Caco-2 (cell line): ENCODE measurements at regions not wholly inside any gene's neighbourhood (a gene's known extent, or its start where the extent isn't known, plus 50 kb on each side); places are given as distances from the start of the nearest gene placed in this dataset.

Source experiments
- BruUV-seq: library from RNA; stranded (reverse); fragments of 400-500 nt; replicated peaks from 2 replicates; lab custom pipeline; 2021; lab: Mats Ljungman, UMichigan
- CTCF ChIA-PET: fragments of 300-600 bp; sonication (Branson Sonifier 250); formaldehyde crosslinking; loops from one replicate; lab custom pipeline; 2022; ENCODE audit warnings: antibody characterized with exemption; lab: Charles Lee
- POLR2A ChIA-PET: fragments of 300-600 bp; sonication (Branson Sonifier 250); formaldehyde crosslinking; loops from one replicate; lab custom pipeline; 2022; ENCODE audit warnings: antibody characterized with exemption; lab: Charles Lee
- DNase-seq, 2 experiments: peaks; one replicate each; pipeline versions ENCODE4 v3.0.0 to v3.0.0-alpha.2; 2020 to 2022
- H3K27me3 ChIP-seq: replicated peaks from 2 replicates; pipeline ENCODE4 v1.6.0; 2011; ENCODE audit warnings: low read length; ENCODE audit not compliant: control insufficient read depth, insufficient read depth
- H3K36me3 ChIP-seq: 2 replicates; pipeline ENCODE4 v1.5.1; 2011; ENCODE audit warnings: low read length; ENCODE audit not compliant: control insufficient read depth, insufficient read depth
- H3K4me1 ChIP-seq: fragments of 250-450 bp; sonication (Bioruptor Pico); 2 replicates; pipeline ENCODE4 v1.5.1; 2020; ENCODE audit warnings: mild to moderate bottlenecking
- H3K4me3 ChIP-seq: 2 replicates; pipeline ENCODE4 v1.5.1; 2011; ENCODE audit warnings: low read depth, mild to moderate bottlenecking, control low read depth, low read length
- H3K9me3 ChIP-seq: fragments of 250-450 bp; sonication (Bioruptor Pico); 2 replicates; pipeline ENCODE4 v1.5.1; 2020; ENCODE audit warnings: mild to moderate bottlenecking, moderate library complexity
- H3K27ac Mint-ChIP-seq: one replicate; pipeline ENCODE4 v1.8.0; 2022; ENCODE audit warnings: mixed read lengths; ENCODE audit not compliant: unreplicated experiment
- H3K27me3 Mint-ChIP-seq: one replicate; pipeline ENCODE4 v1.8.0; 2022; ENCODE audit warnings: mixed read lengths; ENCODE audit not compliant: insufficient read depth, unreplicated experiment
- H3K36me3 Mint-ChIP-seq: one replicate; pipeline ENCODE4 v1.8.0; 2022; ENCODE audit warnings: mild to moderate bottlenecking, mixed read lengths; ENCODE audit not compliant: insufficient read depth, unreplicated experiment
- H3K4me1 Mint-ChIP-seq: one replicate; pipeline ENCODE4 v1.8.0; 2022; ENCODE audit warnings: low read depth, mixed read lengths; ENCODE audit not compliant: unreplicated experiment
- H3K4me3 Mint-ChIP-seq: one replicate; pipeline ENCODE4 v1.8.0; 2022; ENCODE audit warnings: mild to moderate bottlenecking, moderate library complexity, mixed read lengths; ENCODE audit not compliant: unreplicated experiment
- H3K9me3 Mint-ChIP-seq: one replicate; pipeline ENCODE4 v1.8.0; 2022; ENCODE audit warnings: mixed read lengths; ENCODE audit not compliant: unreplicated experiment
- intact Hi-C: fragments of 100-400 bp; cut with micrococcal nuclease; formaldehyde crosslinking; loops from one replicate; pipeline ENCODE4 v1.10.0; 2022; ENCODE audit not compliant: unreplicated experiment
- TF ChIP-seq, protein P1 (sequence below), 2 experiments: fragments of 200-600 bp in 1 of 2; IDR thresholded peaks; 1 replicate in 1 of 2; 2 replicates in 1 of 2; pipeline versions ENCODE4 v1.5.1 to v1.8.0; 2011 to 2022; ENCODE audit warnings: antibody characterized with exemption in 1 of 2, control low read depth in 1 of 2, inconsistent platforms in 1 of 2, low read depth in 1 of 2, low read length in 1 of 2, mild to moderate bottlenecking in 1 of 2, moderate library complexity in 1 of 2; ENCODE audit not compliant: insufficient read depth in 1 of 2, severe bottlenecking in 1 of 2, unreplicated experiment in 1 of 2

GRCh38 chr6:156347656-156348055, 429.5 kb upstream of the ARID1B start:
- POLR2A ChIA-PET = no interaction called here

GRCh38 chr6:156347246-156347645, 429.9 kb upstream of the ARID1B start:
- no peak overlapping the region for H3K4me3 Mint-ChIP-seq
- H3K9me3 ChIP-seq = no peaks in the 10 kb centered on the region
- peaks cover 16% of the 10 kb centered on the region for H3K27me3 Mint-ChIP-seq
- H3K4me3 ChIP-seq = no peak overlapping the region
- no peaks in the 10 kb centered on the region for H3K4me1 ChIP-seq
- DNase-seq = no peak
- no TSS peak for BruUV-seq
- H3K27me3 ChIP-seq = no peaks in the 10 kb centered on the region
- H3K27ac Mint-ChIP-seq = no peak overlapping the region
- no peaks in the 10 kb centered on the region for H3K36me3 Mint-ChIP-seq
- H3K36me3 ChIP-seq = no peaks in the 10 kb centered on the region
- H3K9me3 Mint-ChIP-seq = no peaks in the 10 kb centered on the region
- ChIA-PET POLR2A (no interaction called here), CTCF (no interaction called here)
- TF ChIP-seq, protein P1, sequence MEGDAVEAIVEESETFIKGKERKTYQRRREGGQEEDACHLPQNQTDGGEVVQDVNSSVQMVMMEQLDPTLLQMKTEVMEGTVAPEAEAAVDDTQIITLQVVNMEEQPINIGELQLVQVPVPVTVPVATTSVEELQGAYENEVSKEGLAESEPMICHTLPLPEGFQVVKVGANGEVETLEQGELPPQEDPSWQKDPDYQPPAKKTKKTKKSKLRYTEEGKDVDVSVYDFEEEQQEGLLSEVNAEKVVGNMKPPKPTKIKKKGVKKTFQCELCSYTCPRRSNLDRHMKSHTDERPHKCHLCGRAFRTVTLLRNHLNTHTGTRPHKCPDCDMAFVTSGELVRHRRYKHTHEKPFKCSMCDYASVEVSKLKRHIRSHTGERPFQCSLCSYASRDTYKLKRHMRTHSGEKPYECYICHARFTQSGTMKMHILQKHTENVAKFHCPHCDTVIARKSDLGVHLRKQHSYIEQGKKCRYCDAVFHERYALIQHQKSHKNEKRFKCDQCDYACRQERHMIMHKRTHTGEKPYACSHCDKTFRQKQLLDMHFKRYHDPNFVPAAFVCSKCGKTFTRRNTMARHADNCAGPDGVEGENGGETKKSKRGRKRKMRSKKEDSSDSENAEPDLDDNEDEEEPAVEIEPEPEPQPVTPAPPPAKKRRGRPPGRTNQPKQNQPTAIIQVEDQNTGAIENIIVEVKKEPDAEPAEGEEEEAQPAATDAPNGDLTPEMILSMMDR (IDR thresholded peaks at IDR 0.05; ENCODE audit: insufficient read depth in 1 of 2, low read depth in 1 of 2, low read length in 1 of 2, severe bottlenecking in 1 of 2, unreplicated experiment in 1 of 2) = no peak
- intact Hi-C loops = no loop called here
- no peaks in the 10 kb centered on the region for H3K4me1 Mint-ChIP-seq

More at GRCh38 chr6:156347656-156348055, 429.5 kb upstream of the ARID1B start:
- no peak overlapping the region for H3K27ac Mint-ChIP-seq
- peaks cover 17% of the 10 kb centered on the region for H3K27me3 Mint-ChIP-seq
- no peaks in the 10 kb centered on the region for H3K9me3 Mint-ChIP-seq
- no peaks in the 10 kb centered on the region for H3K27me3 ChIP-seq
- H3K36me3 ChIP-seq = no peaks in the 10 kb centered on the region
- H3K4me1 ChIP-seq = no peaks in the 10 kb centered on the region
- H3K4me1 Mint-ChIP-seq = no peaks in the 10 kb centered on the region
- H3K36me3 Mint-ChIP-seq = no peaks in the 10 kb centered on the region
- CTCF ChIA-PET = no interaction called here
- no peak overlapping the region for H3K4me3 Mint-ChIP-seq
- no TSS peak for BruUV-seq
- no peak overlapping the region for H3K4me3 ChIP-seq
- intact Hi-C loops = no loop called here
- H3K9me3 ChIP-seq = no peaks in the 10 kb centered on the region
- TF ChIP-seq, protein P1 (IDR thresholded peaks at IDR 0.05; ENCODE audit: insufficient read depth in 1 of 2, low read depth in 1 of 2, low read length in 1 of 2, severe bottlenecking in 1 of 2, unreplicated experiment in 1 of 2) = no peak
- DNase-seq = no peak

DNA sequence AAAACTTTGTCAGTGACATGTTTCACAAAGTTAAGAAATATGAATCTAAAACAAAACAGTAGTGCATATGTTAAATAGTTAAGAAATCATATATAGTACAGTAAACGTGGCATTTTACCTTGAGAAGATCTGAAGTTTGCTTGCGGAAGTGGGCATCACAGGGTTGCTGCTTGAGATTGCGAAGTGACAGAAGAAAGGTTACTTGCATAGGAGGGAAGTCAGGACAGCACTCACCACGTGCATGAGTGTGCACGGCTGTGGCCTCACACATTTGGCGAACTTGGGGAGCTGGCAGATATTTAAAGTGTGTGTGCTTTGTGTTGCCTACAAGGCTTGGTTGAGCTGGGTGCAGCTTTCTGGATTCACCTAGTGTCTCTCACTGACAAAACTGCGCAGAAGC, 431.5 kb upstream of the ARID1B start:
- no TSS peak for BruUV-seq
- Histone ChIP-seq H3K9me3 (no peaks in the 10 kb centered on the region), H3K4me1 (no peaks in the 10 kb centered on the region), H3K4me3 (no peak overlapping the region), H3K27me3 (no peaks in the 10 kb centered on the region), H3K36me3 (no peaks in the 10 kb centered on the region)
- intact Hi-C loops = no loop called here
- CTCF ChIA-PET = no interaction called here
- TF ChIP-seq, protein P1 (IDR thresholded peaks at IDR 0.05; ENCODE audit: insufficient read depth in 1 of 2, low read depth in 1 of 2, low read length in 1 of 2, severe bottlenecking in 1 of 2, unreplicated experiment in 1 of 2) = no peak
- Mint-ChIP-seq H3K4me3 (no peak overlapping the region), H3K27me3 (peaks cover 16% of the 10 kb centered on the region), H3K9me3 (no peaks in the 10 kb centered on the region), H3K4me1 (no peaks in the 10 kb centered on the region), H3K27ac (no peak overlapping the region), H3K36me3 (no peaks in the 10 kb centered on the region)
- DNase-seq = no peak
- POLR2A ChIA-PET = no interaction called here
